HepG2 (cell line): ENCODE measurements at regions not wholly inside any gene's neighbourhood (a gene's known extent, or its start where the extent isn't known, plus 50 kb on each side); places are given as distances from the start of the nearest gene placed in this dataset.
A peak's percentile ranks its signal among the peaks of the same experiment; 100 is the strongest.

Experiments
- CTCF ChIP-seq: sonication (generic); formaldehyde crosslinking; IDR thresholded peaks from 2 replicates; pipeline ENCODE4 v1.5.0; 2020; ENCODE audit warnings: mild to moderate bottlenecking, missing genetic modification reagents, moderate library complexity
- EP300 ChIP-seq, 3 experiments: sonication (generic) in 1 of 3; formaldehyde crosslinking in 1 of 3; IDR thresholded peaks; 2 replicates each; pipeline versions ENCODE4 v1.5.1 to v1.6.1; 2011 to 2020; ENCODE audit warnings: low read depth in 2 of 3, low read length in 2 of 3, borderline replicate concordance in 1 of 3, improper control_type of control experiment in 1 of 3, mild to moderate bottlenecking in 1 of 3, missing genetic modification reagents in 1 of 3, moderate library complexity in 1 of 3
- ETV6 ChIP-seq: sonication (generic); formaldehyde crosslinking; conservative IDR thresholded peaks from 2 replicates; pipeline ENCODE4 v1.4.0; 2020; ENCODE audit warnings: missing genetic modification reagents
- FOXK1 ChIP-seq: sonication (generic); formaldehyde crosslinking; IDR thresholded peaks from 2 replicates; pipeline ENCODE4 v1.4.0; 2020; ENCODE audit warnings: low read depth, missing genetic modification reagents, borderline replicate concordance
- GATAD2A ChIP-seq: IDR thresholded peaks from 2 replicates; pipeline ENCODE4 v1.6.1; 2016
- IKZF5 ChIP-seq: IDR thresholded peaks from 2 replicates; pipeline ENCODE4 v1.6.1; 2018; ENCODE audit warnings: missing genetic modification reagents, mild to moderate bottlenecking, missing compliant biosample characterization
- MIER3 ChIP-seq: IDR thresholded peaks from 2 replicates; pipeline ENCODE4 v1.6.1; 2016; ENCODE audit warnings: missing compliant biosample characterization, borderline replicate concordance
- MIXL1 ChIP-seq: IDR thresholded peaks from 2 replicates; pipeline ENCODE4 v1.6.1; 2016
- MXI1 ChIP-seq: IDR thresholded peaks from 3 replicates; pipeline ENCODE4 v1.6.1; 2012; ENCODE audit warnings: low read depth, low read length, inconsistent platforms, borderline replicate concordance
- NFIB ChIP-seq: sonication (generic); formaldehyde crosslinking; IDR thresholded peaks from 2 replicates; pipeline ENCODE4 v1.9.0; 2021; ENCODE audit warnings: missing genetic modification reagents, mild to moderate bottlenecking, borderline replicate concordance
- PCBP1 ChIP-seq: fragments of 200-400 bp; formaldehyde crosslinking; IDR thresholded peaks from 2 replicates; pipeline ENCODE4 v1.6.1; 2017; ENCODE audit warnings: mild to moderate bottlenecking, low read depth, low read length, borderline replicate concordance
- POLR2G ChIP-seq: fragments of 200-400 bp; formaldehyde crosslinking; IDR thresholded peaks from 2 replicates; pipeline ENCODE4 v1.6.1; 2018; ENCODE audit warnings: mild to moderate bottlenecking, low read depth, low read length, moderate library complexity
- SOX6 ChIP-seq, 2 experiments: fragments of 450-650 bp in 1 of 2; sonication (generic) in 1 of 2; formaldehyde crosslinking in 1 of 2; IDR thresholded peaks; 2 replicates each; pipeline versions ENCODE4 v1.4.0 to v1.6.1; 2017 to 2020; ENCODE audit warnings: antibody characterized with exemption in 1 of 2, mild to moderate bottlenecking in 1 of 2, missing genetic modification reagents in 1 of 2
- ZBTB1 ChIP-seq: sonication (generic); formaldehyde crosslinking; IDR thresholded peaks from 2 replicates; pipeline ENCODE4 v1.4.0; 2020; ENCODE audit warnings: missing genetic modification reagents, borderline replicate concordance
- ZFAT ChIP-seq: sonication (generic); formaldehyde crosslinking; conservative IDR thresholded peaks from 2 replicates; pipeline ENCODE4 v1.8.1; 2023; ENCODE audit warnings: missing genetic modification reagents, inconsistent platforms
- ZNF503 ChIP-seq: sonication (generic); formaldehyde crosslinking; IDR thresholded peaks from 2 replicates; pipeline ENCODE4 v1.4.0; 2020; ENCODE audit warnings: missing genetic modification reagents
- ZNF510 ChIP-seq: sonication (generic); formaldehyde crosslinking; IDR thresholded peaks from 2 replicates; pipeline ENCODE4 v1.4.0; 2020; ENCODE audit warnings: low read depth, mild to moderate bottlenecking, missing genetic modification reagents
- ZNF512B ChIP-seq: sonication (generic); formaldehyde crosslinking; IDR thresholded peaks from 2 replicates; pipeline ENCODE4 v1.5.1; 2020; ENCODE audit warnings: missing genetic modification reagents, mild to moderate bottlenecking, borderline replicate concordance
- ZNF607 ChIP-seq: sonication (generic); formaldehyde crosslinking; IDR thresholded peaks from 2 replicates; pipeline ENCODE4 v1.5.1; 2020; ENCODE audit warnings: missing genetic modification reagents, mild to moderate bottlenecking, borderline replicate concordance
- ZNF614 ChIP-seq: IDR thresholded peaks from 2 replicates; pipeline ENCODE4 v1.6.1; 2018; ENCODE audit warnings: missing biosample characterization, missing genetic modification reagents, inconsistent platforms, borderline replicate concordance
- ZNF781 ChIP-seq: sonication (generic); formaldehyde crosslinking; IDR thresholded peaks from 2 replicates; pipeline ENCODE4 v1.5.1; 2020; ENCODE audit warnings: borderline replicate concordance, mild to moderate bottlenecking, missing genetic modification reagents; ENCODE audit errors: not compliant biosample characterization
- ZNF792 ChIP-seq: IDR thresholded peaks from 2 replicates; pipeline ENCODE4 v1.6.1; 2016
- ZSCAN29 ChIP-seq: sonication (generic); formaldehyde crosslinking; conservative IDR thresholded peaks from 2 replicates; pipeline ENCODE4 v1.4.0; 2020; ENCODE audit warnings: mild to moderate bottlenecking, missing genetic modification reagents

DNA sequence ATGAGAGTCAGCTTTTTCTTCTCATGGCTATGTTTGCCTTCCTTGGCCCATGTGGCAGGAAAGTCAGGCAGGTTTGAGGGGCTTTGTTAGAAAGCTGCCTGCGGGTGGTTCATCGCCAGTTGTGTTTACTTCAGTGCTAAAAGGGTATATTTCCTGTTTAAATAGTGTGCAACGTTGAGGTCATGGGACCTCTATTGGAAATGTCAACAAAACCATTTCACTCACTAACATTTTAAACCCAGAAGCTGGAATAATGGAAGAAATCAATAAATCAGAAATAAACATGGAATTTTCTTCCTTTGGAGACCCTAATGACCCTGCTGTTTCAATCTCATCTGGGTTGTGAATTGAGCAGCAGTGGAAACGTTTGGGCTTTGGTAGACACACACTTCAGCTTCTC lies 185.8 kb downstream of the ANKRD50 start (continued):
- TF ChIP-seq ZNF607 (CRISPR knock-in tag): 0 out of 2 replicates have a peak, but pooled peaks have one; percentile 43
- TF ChIP-seq ZNF503 (CRISPR knock-in tag): peak; percentile 37; the same call in 1 of the 2 replicates
- TF ChIP-seq PCBP1: no peak
- peak; percentile 31; the same call in 1 of the 3 replicates for TF ChIP-seq MXI1
- no peak for TF ChIP-seq NFIB (CRISPR knock-in tag)
- TF ChIP-seq ZBTB1 (CRISPR knock-in tag): no peak
- TF ChIP-seq MIXL1: peak; percentile 81; the same call in 1 of the 2 replicates
- TF ChIP-seq ZNF510: no peak
- peak; percentile 93 for TF ChIP-seq FOXK1 (CRISPR knock-in tag)
- TF ChIP-seq POLR2G: no peak
- TF ChIP-seq ZNF614 (CRISPR knock-in tag): peak; percentile 53; the same call in 1 of the 2 replicates
- no peak for TF ChIP-seq ZSCAN29 (CRISPR knock-in tag)
- TF ChIP-seq ZNF781 (CRISPR knock-in tag): no peak
- peak in 1 of 2 experiments; percentile 85; a peak in 2 of 4 replicates for TF ChIP-seq EP300 (IDR thresholded peaks at IDR 0.05; ENCODE audit: low read depth in 2 of 2, low read length in 2 of 2)
- peak; percentile 37; the same call in 1 of the 2 replicates for TF ChIP-seq EP300 (CRISPR knock-in tag; IDR thresholded peaks at IDR 0.05; ENCODE audit: borderline replicate concordance)
- TF ChIP-seq SOX6 (IDR thresholded peaks at IDR 0.05): no peak
- TF ChIP-seq SOX6 (CRISPR knock-in tag; IDR thresholded peaks at IDR 0.05): peak; percentile 85
- peak; percentile 61; the same call in 1 of the 2 replicates for TF ChIP-seq MIER3 (CRISPR knock-in tag)
- peak; percentile 93 for TF ChIP-seq GATAD2A (CRISPR knock-in tag)
- TF ChIP-seq ZNF792 (CRISPR knock-in tag): 0 out of 2 replicates have a peak, but pooled peaks have one; percentile 29
- TF ChIP-seq IKZF5 (CRISPR knock-in tag): peak; percentile 73; the same call in 1 of the 2 replicates
- no peak for TF ChIP-seq CTCF (CRISPR knock-in tag)
- TF ChIP-seq ZFAT (CRISPR knock-in tag): no peak
- no peak for TF ChIP-seq ZNF512B (CRISPR knock-in tag)
- TF ChIP-seq ETV6 (CRISPR knock-in tag): 0 out of 2 replicates have a peak, but pooled peaks have one; percentile 22
